ENCODE measurements at regions not wholly inside any gene's neighbourhood (a gene's known extent, or its start where the extent isn't known, plus 50 kb on each side); places are given as distances from the start of the nearest gene placed in this dataset.

- TF ChIP-seq CTCF (IDR thresholded peaks at IDR 0.05) (no peak), POLR2A (IDR thresholded peaks at IDR 0.05) (no peak)
Measured at GRCh38 chr14:62159314-62159713, 397.1 kb downstream of the SNAPC1 start.

Data from body of pancreas (tissue), 4 donors.